HEK293 (cell line): ENCODE measurements at regions not wholly inside any gene's neighbourhood (a gene's known extent, or its start where the extent isn't known, plus 50 kb on each side); places are given as distances from the start of the nearest gene placed in this dataset.

Source experiments
- CTCF ChIA-PET: fragments of 350-600 bp; formaldehyde crosslinking; extraction: SDS; loops from one replicate; lab custom pipeline; 2021; ENCODE audit warnings: antibody characterized with exemption; lab: Yijun Ruan, JAX
- POLR2A ChIA-PET: fragments of 300-600 bp; formaldehyde crosslinking; extraction: SDS; loops from one replicate; lab custom pipeline; 2020; ENCODE audit warnings: antibody characterized with exemption, inconsistent platforms; lab: Yijun Ruan, JAX
- H3K27ac ChIP-seq: fragments of 200-500 bp; sonication (Bioruptor generic); 2 replicates; pipeline ENCODE4 v1.5.1; 2014; ENCODE audit warnings: low read depth, low read length, control low read depth, inconsistent platforms; ENCODE audit errors: extremely low read depth
- H3K36me3 ChIP-seq, 2 experiments: fragments of 200-500 bp in 1 of 2; sonication (Bioruptor generic) in 1 of 2; 1 replicate in 1 of 2; 2 replicates in 1 of 2; pipeline ENCODE4 v1.5.1; 2014 to 2017; ENCODE audit warnings: inconsistent platforms in 2 of 2, low read length in 2 of 2; ENCODE audit not compliant: control insufficient read depth in 2 of 2, insufficient read depth in 1 of 2
- H3K4me1 ChIP-seq: fragments of 200-500 bp; sonication (Bioruptor generic); 2 replicates; pipeline ENCODE4 v1.5.1; 2014; ENCODE audit warnings: mild to moderate bottlenecking, low read length, inconsistent platforms; ENCODE audit not compliant: control insufficient read depth, insufficient read depth
- H3K4me3 ChIP-seq: 2 replicates; pipeline ENCODE4 v1.5.1; 2011; ENCODE audit warnings: low read depth, mild to moderate bottlenecking, control low read depth, low read length, moderate library complexity
- H3K9me3 ChIP-seq: fragments of 200-500 bp; sonication (Bioruptor generic); 2 replicates; pipeline ENCODE4 v1.5.1; 2014; ENCODE audit warnings: low read depth, low read length, inconsistent platforms; ENCODE audit not compliant: control insufficient read depth, insufficient read depth
- KLF16 ChIP-seq: fragments of 450-650 bp; formaldehyde crosslinking; IDR thresholded peaks from 2 replicates; pipeline ENCODE4 v1.5.1; 2017; ENCODE audit warnings: missing biosample characterization, missing genetic modification characterization
- MEIS1 ChIP-seq: sonication (generic); formaldehyde crosslinking; IDR thresholded peaks from 2 replicates; pipeline ENCODE4 v1.8.1; 2022; ENCODE audit warnings: missing genetic modification reagents, mild to moderate bottlenecking, borderline replicate concordance
- MYNN ChIP-seq: fragments of 450-650 bp; formaldehyde crosslinking; IDR thresholded peaks from 2 replicates; pipeline ENCODE4 v1.5.1; 2016; ENCODE audit warnings: missing biosample characterization, missing genetic modification characterization, borderline replicate concordance
- OVOL3 ChIP-seq: fragments of 450-650 bp; formaldehyde crosslinking; IDR thresholded peaks from 2 replicates; pipeline ENCODE4 v1.5.1; 2016; ENCODE audit warnings: missing biosample characterization, missing genetic modification characterization
- PRDM1 ChIP-seq: fragments of 450-650 bp; formaldehyde crosslinking; IDR thresholded peaks from 2 replicates; pipeline ENCODE4; 2016; ENCODE audit warnings: missing biosample characterization, missing genetic modification characterization
- REPIN1 ChIP-seq: fragments of 450-650 bp; formaldehyde crosslinking; IDR thresholded peaks from 2 replicates; pipeline ENCODE4 v1.5.1; 2017; ENCODE audit warnings: missing biosample characterization, missing genetic modification characterization, low read depth
- SCRT2 ChIP-seq: fragments of 450-650 bp; formaldehyde crosslinking; IDR thresholded peaks from 2 replicates; pipeline ENCODE4 v1.5.1; 2016; ENCODE audit warnings: missing biosample characterization, missing genetic modification characterization
- YY2 ChIP-seq: fragments of 450-650 bp; formaldehyde crosslinking; IDR thresholded peaks from 2 replicates; pipeline ENCODE4 v1.5.1; 2016; ENCODE audit warnings: missing biosample characterization, missing genetic modification characterization
- ZEB2 ChIP-seq: fragments of 450-650 bp; formaldehyde crosslinking; IDR thresholded peaks from 2 replicates; pipeline ENCODE4 v1.5.1; 2016; ENCODE audit warnings: missing biosample characterization, missing genetic modification characterization
- ZNF133 ChIP-seq: fragments of 450-650 bp; formaldehyde crosslinking; IDR thresholded peaks from 2 replicates; pipeline ENCODE4 v1.5.1; 2016; ENCODE audit warnings: missing biosample characterization, missing genetic modification characterization
- ZNF311 ChIP-seq: fragments of 450-650 bp; formaldehyde crosslinking; IDR thresholded peaks from 2 replicates; pipeline ENCODE4 v1.5.1; 2017; ENCODE audit warnings: missing biosample characterization, missing genetic modification characterization, borderline replicate concordance
- ZNF416 ChIP-seq: fragments of 450-650 bp; formaldehyde crosslinking; IDR thresholded peaks from 2 replicates; pipeline ENCODE4 v1.5.1; 2016; ENCODE audit warnings: missing biosample characterization, missing genetic modification characterization
- ZNF426 ChIP-seq: fragments of 450-650 bp; formaldehyde crosslinking; IDR thresholded peaks from 2 replicates; pipeline ENCODE4 v1.5.1; 2017; ENCODE audit warnings: missing biosample characterization, missing genetic modification characterization, mild to moderate bottlenecking, inconsistent platforms, moderate library complexity
- ZNF518A ChIP-seq: fragments of 450-650 bp; formaldehyde crosslinking; conservative IDR thresholded peaks from 2 replicates; pipeline ENCODE4 v1.5.1; 2016; ENCODE audit warnings: low read depth, missing biosample characterization, missing genetic modification characterization
- ZNF626 ChIP-seq: fragments of 450-650 bp; sonication (Bioruptor Pico); formaldehyde crosslinking; IDR thresholded peaks from 2 replicates; pipeline ENCODE4 v1.5.1; 2018; ENCODE audit warnings: missing biosample characterization, missing genetic modification characterization, inconsistent platforms
- ZNF670 ChIP-seq: fragments of 450-650 bp; formaldehyde crosslinking; IDR thresholded peaks from 2 replicates; pipeline ENCODE4 v1.5.1; 2016; ENCODE audit warnings: missing biosample characterization, missing genetic modification characterization, low read depth
- ZNF76 ChIP-seq: fragments of 450-650 bp; formaldehyde crosslinking; IDR thresholded peaks from 2 replicates; pipeline ENCODE4; 2016; ENCODE audit warnings: low read depth, missing biosample characterization, missing genetic modification characterization, borderline replicate concordance
- TF ChIP-seq, protein P1 (sequence below): fragments of 450-650 bp; IDR thresholded peaks from 2 replicates; pipeline ENCODE4 v1.5.1; 2018; ENCODE audit warnings: missing biosample characterization, mild to moderate bottlenecking, missing genetic modification characterization
- TF ChIP-seq, protein P2 (sequence below): fragments of 450-650 bp; formaldehyde crosslinking; IDR thresholded peaks from 2 replicates; pipeline ENCODE4 v1.5.1; 2016; ENCODE audit warnings: missing biosample characterization, missing genetic modification characterization, low read depth
- TF ChIP-seq, protein P3 (sequence below): fragments of 450-650 bp; formaldehyde crosslinking; IDR thresholded peaks from 2 replicates; pipeline ENCODE4 v1.5.1; 2016; ENCODE audit warnings: missing biosample characterization, missing genetic modification characterization, low read depth
- TF ChIP-seq, protein P4 (sequence below): fragments of 450-650 bp; formaldehyde crosslinking; IDR thresholded peaks from 2 replicates; pipeline ENCODE4 v1.5.1; 2016; ENCODE audit warnings: missing biosample characterization, missing genetic modification characterization

DNA sequence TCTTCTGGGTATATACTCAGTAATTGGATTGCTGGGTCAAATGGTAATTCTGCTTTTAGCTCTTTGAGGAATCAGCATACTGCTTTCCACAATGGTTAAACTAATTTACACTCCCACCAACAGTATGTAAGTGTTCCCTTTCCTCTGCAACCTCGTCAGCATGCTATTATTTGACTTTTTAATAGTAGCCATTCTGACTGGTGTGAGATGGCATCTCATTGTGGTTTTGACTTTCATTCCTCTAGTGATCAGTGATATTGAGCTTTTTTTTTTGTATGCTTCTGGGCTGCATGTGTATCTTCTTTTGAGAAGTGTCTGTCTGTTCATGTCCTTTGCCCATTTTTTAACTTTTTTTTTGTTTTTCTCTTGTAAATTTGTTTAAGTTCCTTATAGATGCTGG lies 279.4 kb downstream of the PTGER3 start:
- H3K4me1 ChIP-seq, result no peaks in the 10 kb centered on the region
- ChIA-PET CTCF (interaction anchor here (0.6 kb wide), 1 partner anchor 223 kb away, joined by 5 read pairs; no protein-coding TSS in a partner anchor), POLR2A (no interaction called here)
- H3K9me3 ChIP-seq, result no peaks in the 10 kb centered on the region
- TF ChIP-seq, protein P1, sequence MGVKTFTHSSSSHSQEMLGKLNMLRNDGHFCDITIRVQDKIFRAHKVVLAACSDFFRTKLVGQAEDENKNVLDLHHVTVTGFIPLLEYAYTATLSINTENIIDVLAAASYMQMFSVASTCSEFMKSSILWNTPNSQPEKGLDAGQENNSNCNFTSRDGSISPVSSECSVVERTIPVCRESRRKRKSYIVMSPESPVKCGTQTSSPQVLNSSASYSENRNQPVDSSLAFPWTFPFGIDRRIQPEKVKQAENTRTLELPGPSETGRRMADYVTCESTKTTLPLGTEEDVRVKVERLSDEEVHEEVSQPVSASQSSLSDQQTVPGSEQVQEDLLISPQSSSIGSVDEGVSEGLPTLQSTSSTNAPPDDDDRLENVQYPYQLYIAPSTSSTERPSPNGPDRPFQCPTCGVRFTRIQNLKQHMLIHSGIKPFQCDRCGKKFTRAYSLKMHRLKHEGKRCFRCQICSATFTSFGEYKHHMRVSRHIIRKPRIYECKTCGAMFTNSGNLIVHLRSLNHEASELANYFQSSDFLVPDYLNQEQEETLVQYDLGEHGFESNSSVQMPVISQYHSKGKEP (tag by site-specific recombination), result no peak
- no peak for TF ChIP-seq ZNF133 (tag by site-specific recombination)
- TF ChIP-seq OVOL3 (tag by site-specific recombination), result no peak
- no peak for TF ChIP-seq ZNF670 (tag by site-specific recombination)
- TF ChIP-seq MEIS1 (CRISPR knock-in tag), result no peak
- TF ChIP-seq MYNN, result no peak
- TF ChIP-seq ZNF626 (tag by site-specific recombination), result no peak
- TF ChIP-seq REPIN1 (tag by site-specific recombination), result no peak
- TF ChIP-seq PRDM1 (tag by site-specific recombination), result no peak
- TF ChIP-seq ZNF426 (tag by site-specific recombination), result no peak
- TF ChIP-seq ZNF416 (tag by site-specific recombination), result no peak
- TF ChIP-seq KLF16 (tag by site-specific recombination), result no peak
- no peak for TF ChIP-seq ZNF311 (tag by site-specific recombination)
- TF ChIP-seq YY2, result no peak
- TF ChIP-seq, protein P2, sequence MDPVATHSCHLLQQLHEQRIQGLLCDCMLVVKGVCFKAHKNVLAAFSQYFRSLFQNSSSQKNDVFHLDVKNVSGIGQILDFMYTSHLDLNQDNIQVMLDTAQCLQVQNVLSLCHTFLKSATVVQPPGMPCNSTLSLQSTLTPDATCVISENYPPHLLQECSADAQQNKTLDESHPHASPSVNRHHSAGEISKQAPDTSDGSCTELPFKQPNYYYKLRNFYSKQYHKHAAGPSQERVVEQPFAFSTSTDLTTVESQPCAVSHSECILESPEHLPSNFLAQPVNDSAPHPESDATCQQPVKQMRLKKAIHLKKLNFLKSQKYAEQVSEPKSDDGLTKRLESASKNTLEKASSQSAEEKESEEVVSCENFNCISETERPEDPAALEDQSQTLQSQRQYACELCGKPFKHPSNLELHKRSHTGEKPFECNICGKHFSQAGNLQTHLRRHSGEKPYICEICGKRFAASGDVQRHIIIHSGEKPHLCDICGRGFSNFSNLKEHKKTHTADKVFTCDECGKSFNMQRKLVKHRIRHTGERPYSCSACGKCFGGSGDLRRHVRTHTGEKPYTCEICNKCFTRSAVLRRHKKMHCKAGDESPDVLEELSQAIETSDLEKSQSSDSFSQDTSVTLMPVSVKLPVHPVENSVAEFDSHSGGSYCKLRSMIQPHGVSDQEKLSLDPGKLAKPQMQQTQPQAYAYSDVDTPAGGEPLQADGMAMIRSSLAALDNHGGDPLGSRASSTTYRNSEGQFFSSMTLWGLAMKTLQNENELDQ (tag by site-specific recombination), result no peak
- no peak overlapping the region for H3K4me3 ChIP-seq
- H3K27ac ChIP-seq, result no peak overlapping the region
- H3K36me3 ChIP-seq, result no peaks in the 10 kb centered on the region

DNA sequence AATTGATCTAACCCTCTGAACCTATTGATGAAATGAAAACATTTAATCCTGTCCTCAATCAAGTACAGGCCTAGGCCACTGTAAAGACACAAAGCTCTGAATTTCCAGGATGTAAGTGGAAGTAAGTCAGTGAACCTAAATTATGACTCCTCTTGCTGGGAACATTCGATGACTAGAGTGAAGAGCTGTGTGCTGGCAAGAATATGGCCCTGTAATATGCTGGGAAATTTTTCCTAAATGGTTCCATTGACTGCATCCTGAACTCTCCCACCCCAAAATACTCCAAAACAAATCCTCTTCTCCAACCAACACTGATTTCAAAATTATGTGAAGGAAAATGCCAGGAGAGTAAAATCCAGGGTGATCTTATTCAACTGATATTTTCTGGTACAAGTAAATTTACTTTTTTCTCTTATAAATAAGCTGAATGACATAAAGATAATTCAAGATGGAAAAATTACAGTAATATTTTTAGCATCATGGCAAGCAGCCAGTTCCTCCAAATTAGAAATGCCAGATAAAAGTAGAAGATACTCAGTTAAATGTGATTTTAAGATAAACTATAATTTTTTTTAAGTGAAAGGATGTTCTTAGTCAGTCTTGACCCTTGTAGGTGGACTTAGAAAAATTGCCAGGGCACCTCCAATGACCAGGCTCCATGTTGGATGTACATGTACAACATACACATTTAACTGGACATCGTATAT lies 269.4 kb downstream of the PTGER3 start:
- ChIA-PET CTCF (interaction anchor here (1.0 kb wide), 1 partner anchor 12 kb away, joined by 3 read pairs; no protein-coding TSS in a partner anchor), POLR2A (no interaction called here)

More for the DNA sequence above, 269.4 kb downstream of the PTGER3 start:
- Histone ChIP-seq H3K27ac (no peak overlapping the region), H3K4me3 (no peak overlapping the region), H3K4me1 (no peaks in the 10 kb centered on the region), H3K36me3 (no peaks in the 10 kb centered on the region), H3K9me3 (no peaks in the 10 kb centered on the region)
- no peak for TF ChIP-seq ZNF518A (tag by site-specific recombination)
- TF ChIP-seq, protein P3, sequence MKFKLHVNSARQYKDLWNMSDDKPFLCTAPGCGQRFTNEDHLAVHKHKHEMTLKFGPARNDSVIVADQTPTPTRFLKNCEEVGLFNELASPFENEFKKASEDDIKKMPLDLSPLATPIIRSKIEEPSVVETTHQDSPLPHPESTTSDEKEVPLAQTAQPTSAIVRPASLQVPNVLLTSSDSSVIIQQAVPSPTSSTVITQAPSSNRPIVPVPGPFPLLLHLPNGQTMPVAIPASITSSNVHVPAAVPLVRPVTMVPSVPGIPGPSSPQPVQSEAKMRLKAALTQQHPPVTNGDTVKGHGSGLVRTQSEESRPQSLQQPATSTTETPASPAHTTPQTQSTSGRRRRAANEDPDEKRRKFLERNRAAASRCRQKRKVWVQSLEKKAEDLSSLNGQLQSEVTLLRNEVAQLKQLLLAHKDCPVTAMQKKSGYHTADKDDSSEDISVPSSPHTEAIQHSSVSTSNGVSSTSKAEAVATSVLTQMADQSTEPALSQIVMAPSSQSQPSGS (tag by site-specific recombination), result no peak
- no peak for TF ChIP-seq SCRT2 (tag by site-specific recombination)
- TF ChIP-seq, protein P4, sequence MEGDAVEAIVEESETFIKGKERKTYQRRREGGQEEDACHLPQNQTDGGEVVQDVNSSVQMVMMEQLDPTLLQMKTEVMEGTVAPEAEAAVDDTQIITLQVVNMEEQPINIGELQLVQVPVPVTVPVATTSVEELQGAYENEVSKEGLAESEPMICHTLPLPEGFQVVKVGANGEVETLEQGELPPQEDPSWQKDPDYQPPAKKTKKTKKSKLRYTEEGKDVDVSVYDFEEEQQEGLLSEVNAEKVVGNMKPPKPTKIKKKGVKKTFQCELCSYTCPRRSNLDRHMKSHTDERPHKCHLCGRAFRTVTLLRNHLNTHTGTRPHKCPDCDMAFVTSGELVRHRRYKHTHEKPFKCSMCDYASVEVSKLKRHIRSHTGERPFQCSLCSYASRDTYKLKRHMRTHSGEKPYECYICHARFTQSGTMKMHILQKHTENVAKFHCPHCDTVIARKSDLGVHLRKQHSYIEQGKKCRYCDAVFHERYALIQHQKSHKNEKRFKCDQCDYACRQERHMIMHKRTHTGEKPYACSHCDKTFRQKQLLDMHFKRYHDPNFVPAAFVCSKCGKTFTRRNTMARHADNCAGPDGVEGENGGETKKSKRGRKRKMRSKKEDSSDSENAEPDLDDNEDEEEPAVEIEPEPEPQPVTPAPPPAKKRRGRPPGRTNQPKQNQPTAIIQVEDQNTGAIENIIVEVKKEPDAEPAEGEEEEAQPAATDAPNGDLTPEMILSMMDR, result no peak
- no peak for TF ChIP-seq ZEB2 (tag by site-specific recombination)
- no peak for TF ChIP-seq ZNF133 (tag by site-specific recombination)
- TF ChIP-seq ZNF76 (tag by site-specific recombination), result no peak
